Adrenal gland (tissue), 9 donors: ENCODE measurements at regions not wholly inside any gene's neighbourhood (a gene's known extent, or its start where the extent isn't known, plus 50 kb on each side); places are given as distances from the start of the nearest gene placed in this dataset.

ENCODE experiments used
- DNase-seq, 7 donors: peaks; one replicate each; pipeline ENCODE4 v3.0.0-alpha.2; 2019 to 2020
- H3K27ac ChIP-seq, 5 donors: fragments of 200-600 bp; sonication (generic) in 4 of 5; 1 replicate in 3 of 5; 2 replicates in 2 of 5; pipeline versions ENCODE4 v1.5.1 to v1.8.0; 2016 to 2020; ENCODE audit warnings: mild to moderate bottlenecking in 1 of 5
- H3K27me3 ChIP-seq: fragments of 200-600 bp; 2 replicates; pipeline ENCODE4 v1.8.0; 2021
- H3K36me3 ChIP-seq, 2 donors: fragments of 200-600 bp; replicated peaks in 1 of 2; 1 replicate in 1 of 2; 2 replicates in 1 of 2; pipeline versions ENCODE4 v1.5.1 to v1.8.0; 2018 to 2022
- H3K4me1 ChIP-seq, 2 donors: fragments of 200-600 bp; replicated peaks in 1 of 2; 1 replicate in 1 of 2; 2 replicates in 1 of 2; pipeline versions ENCODE4 v1.5.1 to v1.8.0; 2018 to 2021
- H3K4me3 ChIP-seq, 4 donors: fragments of 200-600 bp; sonication (generic) in 3 of 4; one replicate each; pipeline ENCODE4 v1.5.1; 2016 to 2018
- H3K9me3 ChIP-seq, 3 donors: fragments of 200-600 bp; sonication (generic) in 1 of 3; replicated peaks in 1 of 3; 1 replicate in 2 of 3; 2 replicates in 1 of 3; pipeline versions ENCODE4 v1.5.1 to v1.8.0; 2016 to 2021
- POLR2A ChIP-seq, 2 donors: fragments of 450-650 bp; IDR thresholded peaks; one replicate each; pipeline ENCODE4 v1.6.1; 2017; ENCODE audit warnings: antibody characterized with exemption in 2 of 2, mild to moderate bottlenecking in 2 of 2, moderate library complexity in 1 of 2
- WGBS, 4 donors: extraction: QIAGEN DNeasy Blood & Tissue Kit in 2 of 4; methylation state at CpG; one replicate each; pipeline versions ENCODE4 v1.1.5 to v1.1.7; 2013 to 2017; 5-methylcytosine and 5-hydroxymethylcytosine counted together
- intact Hi-C, 2 donors: fragments of 100-400 bp; cut with DNase I; formaldehyde crosslinking; loops; one replicate each; pipeline versions ENCODE4 v1.14.1 to v1.15.0; 2022 to 2023
- TF ChIP-seq, protein P1 (sequence below), 6 experiments: fragments of 450-650 bp in 4 of 6; fragments of 200-600 bp in 2 of 6; sonication (generic) in 1 of 6; IDR thresholded peaks; 1 replicate in 5 of 6; 2 replicates in 1 of 6; pipeline versions ENCODE4 v1.5.1 to v1.8.0; 2016 to 2021; ENCODE audit warnings: antibody characterized with exemption in 6 of 6, mild to moderate bottlenecking in 2 of 6, moderate library complexity in 1 of 6
- donor health status: healthy with polysubstance abuse.
- donor health status: Bipolar disorder and iron deficiency.
- donor health status: DM: yes; HTN: yes; CAD: no.
- donor health status: DM: no; HTN: no; CAD: no.
- donor health status: DM: no; HTN: no; CAD: no.

DNA sequence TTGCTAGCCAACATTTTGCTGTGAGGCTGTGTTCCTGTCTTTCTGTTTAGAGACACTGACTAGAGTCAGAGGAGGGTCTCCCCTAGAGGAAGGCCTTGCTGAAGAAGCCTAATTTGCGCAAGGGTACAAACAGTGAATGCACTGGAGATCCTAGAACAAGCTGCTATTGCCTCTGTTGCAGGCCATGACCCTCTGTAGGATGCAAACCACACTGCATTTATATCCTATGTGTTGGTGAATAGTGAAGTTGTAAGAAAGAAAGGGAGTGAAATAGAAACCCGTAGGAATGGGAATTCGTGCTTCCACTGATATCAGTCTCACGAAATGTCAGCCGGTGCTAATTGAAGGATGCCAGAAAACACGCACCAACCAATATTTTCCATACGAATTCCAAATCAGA, 88.2 kb downstream of the GJA1 start:
- 93 to 94% (median 94%) methylated on average over 7 of the region's 7 CpGs for WGBS, 4 donors
- Histone ChIP-seq H3K36me3 (no peaks in the 10 kb centered on the region), H3K27me3 (no peaks in the 10 kb centered on the region), H3K9me3 (no peaks in the 10 kb centered on the region), H3K27ac (peak overlapping the region in 1 of 5 donors; percentile 87), H3K4me3 (no peak overlapping the region), H3K4me1 (peaks cover 5 to 14% of the 10 kb centered on the region in 2 donors)
- intact Hi-C loops: no loop called here
- DNase-seq: no peak
- TF ChIP-seq POLR2A (IDR thresholded peaks at IDR 0.05): no peak

DNA sequence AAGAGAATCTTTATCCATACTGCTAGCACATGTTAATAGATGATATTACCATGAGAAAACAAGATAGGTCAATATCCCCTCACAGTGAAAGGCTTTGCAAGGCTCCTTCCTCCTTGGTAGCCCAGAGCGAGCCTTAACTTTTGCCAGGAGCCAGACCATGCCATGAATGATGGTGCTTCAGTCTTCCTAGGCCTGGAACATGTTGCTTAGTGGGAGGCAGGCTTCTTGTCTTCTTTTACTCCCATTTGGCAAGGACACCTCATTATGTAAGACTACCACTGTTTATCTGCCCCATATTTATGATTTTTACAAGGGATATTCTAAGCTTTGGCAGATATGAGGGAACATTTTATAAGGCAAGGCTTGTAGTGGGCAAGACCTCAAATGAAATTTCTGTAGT, 90.8 kb downstream of the GJA1 start:
- Histone ChIP-seq H3K36me3 (no peaks in the 10 kb centered on the region), H3K4me3 (no peak overlapping the region), H3K9me3 (no peaks in the 10 kb centered on the region), H3K27me3 (no peaks in the 10 kb centered on the region), H3K4me1 (peaks cover 5 to 14% of the 10 kb centered on the region in 2 donors), H3K27ac (no peak overlapping the region)
- no peak for TF ChIP-seq POLR2A (IDR thresholded peaks at IDR 0.05)
- TF ChIP-seq, protein P1, sequence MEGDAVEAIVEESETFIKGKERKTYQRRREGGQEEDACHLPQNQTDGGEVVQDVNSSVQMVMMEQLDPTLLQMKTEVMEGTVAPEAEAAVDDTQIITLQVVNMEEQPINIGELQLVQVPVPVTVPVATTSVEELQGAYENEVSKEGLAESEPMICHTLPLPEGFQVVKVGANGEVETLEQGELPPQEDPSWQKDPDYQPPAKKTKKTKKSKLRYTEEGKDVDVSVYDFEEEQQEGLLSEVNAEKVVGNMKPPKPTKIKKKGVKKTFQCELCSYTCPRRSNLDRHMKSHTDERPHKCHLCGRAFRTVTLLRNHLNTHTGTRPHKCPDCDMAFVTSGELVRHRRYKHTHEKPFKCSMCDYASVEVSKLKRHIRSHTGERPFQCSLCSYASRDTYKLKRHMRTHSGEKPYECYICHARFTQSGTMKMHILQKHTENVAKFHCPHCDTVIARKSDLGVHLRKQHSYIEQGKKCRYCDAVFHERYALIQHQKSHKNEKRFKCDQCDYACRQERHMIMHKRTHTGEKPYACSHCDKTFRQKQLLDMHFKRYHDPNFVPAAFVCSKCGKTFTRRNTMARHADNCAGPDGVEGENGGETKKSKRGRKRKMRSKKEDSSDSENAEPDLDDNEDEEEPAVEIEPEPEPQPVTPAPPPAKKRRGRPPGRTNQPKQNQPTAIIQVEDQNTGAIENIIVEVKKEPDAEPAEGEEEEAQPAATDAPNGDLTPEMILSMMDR (IDR thresholded peaks at IDR 0.05): no peak
- intact Hi-C loops: no loop called here
- WGBS, 4 donors: 78 to 100% (median 88%) methylated on average over 1 of the region's 1 CpG
- no peak for DNase-seq

DNA sequence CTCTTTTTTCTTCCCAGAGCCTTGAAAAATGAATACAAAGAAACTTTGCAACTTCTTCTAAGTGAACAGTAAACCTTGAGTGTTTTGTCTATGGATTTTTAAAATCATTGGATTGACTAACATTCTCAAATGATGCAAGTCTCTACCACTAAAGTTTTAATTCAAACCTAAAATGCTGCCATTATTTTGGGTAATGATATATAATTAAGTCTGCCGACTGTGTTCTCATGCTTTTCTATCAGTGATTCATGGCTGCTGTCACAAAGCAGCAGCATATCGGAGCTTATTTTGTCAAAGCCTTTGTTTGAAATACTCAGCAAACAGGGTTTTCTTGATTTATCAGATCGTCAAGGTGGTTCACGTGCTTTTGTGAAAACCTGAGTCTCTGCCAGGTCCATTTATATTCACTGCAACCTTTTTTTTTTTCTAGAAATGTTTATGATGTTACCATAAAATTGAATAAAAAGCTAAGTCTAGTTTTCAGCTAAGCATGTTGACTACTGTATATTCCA, 96.3 kb downstream of the GJA1 start:
- WGBS, 4 donors: 20 to 31% (median 25%) methylated on average over 4 of the region's 4 CpGs
- Histone ChIP-seq H3K4me1 (no peaks in the 10 kb centered on the region), H3K27ac (no peak overlapping the region), H3K4me3 (peak overlapping the region in 1 of 4 donors; percentile 27), H3K36me3 (no peaks in the 10 kb centered on the region), H3K9me3 (no peaks in the 10 kb centered on the region), H3K27me3 (no peaks in the 10 kb centered on the region)
- no peak for TF ChIP-seq POLR2A (IDR thresholded peaks at IDR 0.05)
- TF ChIP-seq, protein P1 (IDR thresholded peaks at IDR 0.05): no peak
- DNase-seq: no peak
- intact Hi-C loops: no loop called here

DNA sequence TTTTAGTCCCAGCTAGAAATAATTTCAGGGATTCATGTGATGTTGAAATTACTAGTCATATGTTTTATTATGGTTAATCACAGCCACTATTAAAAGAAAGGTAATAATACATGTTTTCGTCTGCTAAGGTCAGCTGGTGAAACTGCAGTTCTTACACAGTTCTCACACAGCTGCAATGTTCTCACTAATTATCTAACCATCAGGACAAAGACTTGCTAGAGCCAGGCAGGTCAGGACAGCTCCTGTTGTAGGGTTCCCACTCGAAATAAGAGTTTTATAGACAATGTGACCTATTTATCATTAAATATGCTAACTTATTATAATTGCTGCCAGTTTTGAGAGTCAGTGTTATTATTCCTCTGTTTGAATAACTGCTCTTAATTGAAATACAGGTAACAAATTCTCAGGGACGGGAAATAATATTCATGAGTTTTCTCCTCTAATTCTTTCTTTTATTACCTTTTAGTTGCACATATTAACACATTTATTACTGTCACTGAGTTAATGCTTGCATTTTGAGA, 97.9 kb downstream of the GJA1 start:
- Histone ChIP-seq H3K27me3 (no peaks in the 10 kb centered on the region), H3K4me1 (no peaks in the 10 kb centered on the region), H3K27ac (no peak overlapping the region), H3K36me3 (no peaks in the 10 kb centered on the region), H3K9me3 (no peaks in the 10 kb centered on the region), H3K4me3 (no peak overlapping the region)
- WGBS, 4 donors: 68 to 86% (median 81%) methylated on average over 3 of the region's 3 CpGs
- TF ChIP-seq POLR2A (IDR thresholded peaks at IDR 0.05): no peak
- TF ChIP-seq, protein P1 (IDR thresholded peaks at IDR 0.05): no peak
- no peak for DNase-seq
- intact Hi-C loops: no loop called here

DNA sequence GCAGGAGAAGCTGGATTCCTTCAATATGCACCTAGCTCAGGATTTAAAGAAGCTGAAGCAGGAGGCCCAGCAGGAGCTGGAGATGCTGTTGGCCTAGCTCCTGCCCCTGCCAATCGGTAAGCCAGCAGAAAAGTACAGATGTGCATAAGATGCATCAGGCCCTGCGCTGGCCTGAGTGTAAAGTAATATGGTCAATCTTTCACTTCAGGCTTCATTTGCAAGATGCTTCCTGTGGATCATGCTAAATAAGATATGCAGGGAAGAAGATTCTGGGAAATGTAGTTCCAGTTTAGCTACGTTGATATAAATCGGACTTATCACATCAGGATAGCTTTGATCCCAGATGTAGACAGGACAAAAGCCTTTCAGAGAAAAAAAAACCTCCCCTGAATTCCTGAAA, 100.3 kb downstream of the GJA1 start:
- DNase-seq: no peak
- no peaks in the 10 kb centered on the region for H3K27me3 ChIP-seq
- WGBS, 4 donors: 95 to 97% (median 96%) methylated on average over 4 of the region's 4 CpGs
- intact Hi-C loops: no loop called here
- TF ChIP-seq, protein P1 (IDR thresholded peaks at IDR 0.05): no peak
- no peak for TF ChIP-seq POLR2A (IDR thresholded peaks at IDR 0.05)
- H3K27ac ChIP-seq: no peak overlapping the region
- H3K4me3 ChIP-seq: no peak overlapping the region
- no peaks in the 10 kb centered on the region for H3K36me3 ChIP-seq
- no peaks in the 10 kb centered on the region for H3K9me3 ChIP-seq
- H3K4me1 ChIP-seq: peaks cover 3 to 14% of the 10 kb centered on the region in 2 donors
